GM12892 (cell line): ENCODE measurements at regions not wholly inside any gene's neighbourhood (a gene's known extent, or its start where the extent isn't known, plus 50 kb on each side); places are given as distances from the start of the nearest gene placed in this dataset.

Experiments
- POLR2A ChIP-seq: IDR thresholded peaks from 2 replicates; pipeline ENCODE4 v1.6.1; 2011; ENCODE audit warnings: low read depth, low read length, control low read depth
- POLR2AphosphoS5 ChIP-seq: IDR thresholded peaks from 2 replicates; pipeline ENCODE4 v1.6.1; 2011; ENCODE audit warnings: low read depth, low read length, control low read depth
- TAF1 ChIP-seq: IDR thresholded peaks from 2 replicates; pipeline ENCODE4 v1.6.1; 2011; ENCODE audit warnings: low read depth, mild to moderate bottlenecking, control low read depth, low read length, borderline replicate concordance

- TF ChIP-seq TAF1 (no peak), POLR2AphosphoS5 (no peak), POLR2A (no peak)
Observed at GRCh38 chr1:4395676-4396075, 258.7 kb upstream of the AJAP1 start.
